PC-9 (cell line): ENCODE measurements at regions not wholly inside any gene's neighbourhood (a gene's known extent, or its start where the extent isn't known, plus 50 kb on each side); places are given as distances from the start of the nearest gene placed in this dataset.
A peak's percentile ranks its signal among the peaks of the same experiment; 100 is the strongest.

Experiments
- BruUV-seq: library from RNA; stranded (reverse); fragments of 400-500 nt; replicated peaks from 2 replicates; lab custom pipeline; 2021; lab: Mats Ljungman, UMichigan
- CTCF ChIA-PET: fragments of 300-600 bp; sonication (Branson Sonifier 250); formaldehyde crosslinking; loops from one replicate; lab custom pipeline; 2022; ENCODE audit warnings: antibody characterized with exemption; lab: Charles Lee
- POLR2A ChIA-PET: fragments of 300-600 bp; sonication (Branson Sonifier 250); formaldehyde crosslinking; loops from one replicate; lab custom pipeline; 2022; ENCODE audit warnings: antibody characterized with exemption; ENCODE audit not compliant: unreplicated experiment; lab: Charles Lee
- DNase-seq, 2 experiments: peaks; one replicate each; pipeline versions ENCODE4 v3.0.0 to v3.0.0-alpha.2; 2015 to 2022; ENCODE audit warnings: mixed read lengths in 1 of 2
- H2AFZ ChIP-seq: fragments of 200-600 bp; sonication (generic); 2 replicates; pipeline ENCODE4 v1.8.1; 2017; ENCODE audit warnings: antibody characterized with exemption
- H3F3A ChIP-seq: fragments of 200-600 bp; sonication (generic); 2 replicates; pipeline ENCODE4 v1.8.1; 2017; ENCODE audit warnings: antibody characterized with exemption, mild to moderate bottlenecking, low read depth; ENCODE audit not compliant: insufficient read depth
- H3K27ac ChIP-seq: fragments of 200-600 bp; sonication (generic); 2 replicates; pipeline ENCODE4 v1.6.1; 2016; ENCODE audit warnings: mixed run types
- H3K27me3 ChIP-seq: fragments of 200-600 bp; sonication (generic); 2 replicates; pipeline ENCODE4 v1.6.1; 2016; ENCODE audit warnings: low read depth, mixed run types; ENCODE audit not compliant: insufficient read depth
- H3K36me3 ChIP-seq: fragments of 200-600 bp; sonication (generic); 2 replicates; pipeline ENCODE4 v1.6.1; 2016; ENCODE audit warnings: low read depth, mixed run types
- H3K4me1 ChIP-seq: fragments of 200-600 bp; sonication (generic); replicated peaks from 2 replicates; pipeline ENCODE4 v1.6.1; 2016; ENCODE audit warnings: mixed run types; ENCODE audit not compliant: insufficient read depth
- H3K4me2 ChIP-seq: fragments of 200-600 bp; sonication (generic); 2 replicates; pipeline ENCODE4 v1.6.1; 2017; ENCODE audit warnings: mixed run types
- H3K4me3 ChIP-seq: fragments of 200-600 bp; sonication (generic); 2 replicates; pipeline ENCODE4 v1.6.1; 2016; ENCODE audit warnings: mixed run types
- H3K79me2 ChIP-seq: fragments of 200-600 bp; sonication (generic); 2 replicates; pipeline ENCODE4 v1.6.1; 2017; ENCODE audit warnings: low read depth, mixed run types
- H3K9me2 ChIP-seq: fragments of 200-600 bp; sonication (generic); 2 replicates; pipeline ENCODE4 v1.8.1; 2017; ENCODE audit warnings: mild to moderate bottlenecking; ENCODE audit not compliant: insufficient read depth
- H3K9me3 ChIP-seq: fragments of 200-600 bp; sonication (generic); 2 replicates; pipeline ENCODE4 v1.8.1; 2016; ENCODE audit warnings: low read depth; ENCODE audit not compliant: insufficient read depth
- H4K20me1 ChIP-seq: fragments of 200-600 bp; sonication (generic); 2 replicates; pipeline ENCODE4 v1.8.1; 2017; ENCODE audit not compliant: insufficient read depth
- EZH2 ChIP-seq: fragments of 200-600 bp; sonication (generic); IDR thresholded peaks from 2 replicates; pipeline ENCODE4 v1.8.0; 2017; ENCODE audit warnings: antibody characterized with exemption, low read depth
- intact Hi-C: fragments of 100-400 bp; cut with micrococcal nuclease; formaldehyde crosslinking; loops from one replicate; pipeline ENCODE4 v1.10.0; 2022; ENCODE audit not compliant: unreplicated experiment
- TF ChIP-seq, protein P1 (sequence below): fragments of 200-600 bp; sonication (generic); conservative IDR thresholded peaks from 2 replicates; pipeline ENCODE4 v1.6.1; 2017; ENCODE audit warnings: mixed run types, antibody characterized with exemption, mild to moderate bottlenecking, moderate library complexity

DNA sequence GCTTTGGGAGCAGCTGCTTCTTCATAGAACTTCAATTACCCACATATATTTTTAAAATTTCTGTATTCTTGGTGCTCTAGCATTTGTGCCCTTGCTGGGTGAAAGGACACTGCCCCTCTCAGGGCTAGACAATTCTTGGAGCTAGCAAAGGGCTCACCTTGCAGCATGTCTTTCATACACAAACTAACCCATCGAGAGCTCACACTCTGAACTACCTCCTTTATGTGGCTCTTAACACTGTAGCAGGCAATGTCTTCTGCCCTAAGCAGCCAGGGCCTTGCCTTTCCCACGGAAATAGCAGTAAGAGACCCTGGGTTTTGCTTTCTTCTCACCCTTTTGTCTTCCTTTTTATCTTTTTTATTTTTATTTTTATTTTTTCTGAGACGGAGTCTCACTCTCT lies 234.0 kb downstream of the ACTR3 start:
- CTCF ChIA-PET = no interaction called here

GRCh38 chr2:114127372-114127771 lies 237.5 kb downstream of the ACTR3 start:
- Histone ChIP-seq H3K27me3 (0 out of 2 replicates have a peak, but pooled peaks cover 5% of the 10 kb centered on the region), H3K4me1 (no peaks in the 10 kb centered on the region), H3F3A (no peaks in the 10 kb centered on the region), H3K27ac (no peak overlapping the region), H3K4me2 (no peak overlapping the region), H4K20me1 (no peaks in the 10 kb centered on the region), H3K4me3 (no peak overlapping the region), H3K9me3 (no peaks in the 10 kb centered on the region), H2AFZ (no peak overlapping the region), H3K79me2 (no peaks in the 10 kb centered on the region), H3K9me2 (no peaks in the 10 kb centered on the region), H3K36me3 (no peaks in the 10 kb centered on the region)
- peak in 1 of 2 experiments; percentile 49 for DNase-seq
- CTCF ChIA-PET = no interaction called here
- intact Hi-C loops = no loop called here
- POLR2A ChIA-PET = no interaction called here
- no TSS peak for BruUV-seq
- no peak for TF ChIP-seq EZH2
- TF ChIP-seq, protein P1, sequence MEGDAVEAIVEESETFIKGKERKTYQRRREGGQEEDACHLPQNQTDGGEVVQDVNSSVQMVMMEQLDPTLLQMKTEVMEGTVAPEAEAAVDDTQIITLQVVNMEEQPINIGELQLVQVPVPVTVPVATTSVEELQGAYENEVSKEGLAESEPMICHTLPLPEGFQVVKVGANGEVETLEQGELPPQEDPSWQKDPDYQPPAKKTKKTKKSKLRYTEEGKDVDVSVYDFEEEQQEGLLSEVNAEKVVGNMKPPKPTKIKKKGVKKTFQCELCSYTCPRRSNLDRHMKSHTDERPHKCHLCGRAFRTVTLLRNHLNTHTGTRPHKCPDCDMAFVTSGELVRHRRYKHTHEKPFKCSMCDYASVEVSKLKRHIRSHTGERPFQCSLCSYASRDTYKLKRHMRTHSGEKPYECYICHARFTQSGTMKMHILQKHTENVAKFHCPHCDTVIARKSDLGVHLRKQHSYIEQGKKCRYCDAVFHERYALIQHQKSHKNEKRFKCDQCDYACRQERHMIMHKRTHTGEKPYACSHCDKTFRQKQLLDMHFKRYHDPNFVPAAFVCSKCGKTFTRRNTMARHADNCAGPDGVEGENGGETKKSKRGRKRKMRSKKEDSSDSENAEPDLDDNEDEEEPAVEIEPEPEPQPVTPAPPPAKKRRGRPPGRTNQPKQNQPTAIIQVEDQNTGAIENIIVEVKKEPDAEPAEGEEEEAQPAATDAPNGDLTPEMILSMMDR = no peak

More for the DNA sequence above, 234.0 kb downstream of the ACTR3 start:
- H3K4me2 ChIP-seq = no peak overlapping the region
- 0 out of 2 replicates have a peak, but pooled peaks cover 5% of the 10 kb centered on the region for H3K27me3 ChIP-seq
- no peaks in the 10 kb centered on the region for H4K20me1 ChIP-seq
- no peaks in the 10 kb centered on the region for H3K79me2 ChIP-seq
- H2AFZ ChIP-seq = no peak overlapping the region
- no peak overlapping the region for H3K27ac ChIP-seq
- TF ChIP-seq EZH2 = no peak
- TF ChIP-seq, protein P1 = no peak
- DNase-seq = no peak
- no peaks in the 10 kb centered on the region for H3K36me3 ChIP-seq
- intact Hi-C loops = no loop called here
- POLR2A ChIA-PET = no interaction called here
- BruUV-seq = no TSS peak
- no peaks in the 10 kb centered on the region for H3K4me1 ChIP-seq
- H3K9me3 ChIP-seq = no peaks in the 10 kb centered on the region
- no peaks in the 10 kb centered on the region for H3K9me2 ChIP-seq
- H3F3A ChIP-seq = no peaks in the 10 kb centered on the region
- no peak overlapping the region for H3K4me3 ChIP-seq

DNA sequence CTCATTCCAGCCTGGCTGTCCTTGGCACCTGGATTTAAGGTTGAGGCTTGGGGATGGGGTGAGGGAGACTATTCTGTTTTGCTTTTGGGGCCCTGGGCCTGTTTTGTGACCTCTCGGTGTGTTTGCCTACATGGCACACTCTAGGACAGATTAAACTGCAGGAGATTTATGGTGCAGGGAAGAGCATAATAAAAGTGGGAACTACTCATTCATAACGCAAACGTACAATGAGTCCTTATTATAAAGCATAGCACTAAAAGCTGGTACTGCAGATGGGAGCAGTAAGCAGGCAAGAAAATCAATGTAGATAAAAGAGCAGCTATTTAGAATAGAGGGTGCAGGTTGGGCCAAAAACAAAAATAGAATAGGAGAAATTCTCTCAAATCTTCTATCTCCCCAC lies 238.4 kb downstream of the ACTR3 start:
- TF ChIP-seq, protein P1 = no peak
- no peak for TF ChIP-seq EZH2
- H3K27me3 ChIP-seq = no peaks in the 10 kb centered on the region
- no peaks in the 10 kb centered on the region for H4K20me1 ChIP-seq
- ChIA-PET CTCF (no interaction called here), POLR2A (no interaction called here)
- H3K9me3 ChIP-seq = no peaks in the 10 kb centered on the region
- H2AFZ ChIP-seq = no peak overlapping the region
- no peak overlapping the region for H3K4me3 ChIP-seq
- no peaks in the 10 kb centered on the region for H3F3A ChIP-seq
- H3K79me2 ChIP-seq = no peaks in the 10 kb centered on the region
- BruUV-seq = no TSS peak
- no peaks in the 10 kb centered on the region for H3K36me3 ChIP-seq
- H3K27ac ChIP-seq = no peak overlapping the region
- no peaks in the 10 kb centered on the region for H3K9me2 ChIP-seq
- no peak for DNase-seq
- intact Hi-C loops = no loop called here
- no peak overlapping the region for H3K4me2 ChIP-seq
- H3K4me1 ChIP-seq = no peaks in the 10 kb centered on the region
